ENCODE measurements at regions not wholly inside any gene's neighbourhood (a gene's known extent, or its start where the extent isn't known, plus 50 kb on each side); places are given as distances from the start of the nearest gene placed in this dataset.
"Not testable (repeated sequence)": the region's sequence is repeated elsewhere in the genome, so short reads cannot be mapped to it uniquely, and the experiment has no call there.

- no peak for DNase-seq
These were observed 144.3 kb downstream of the FCRL5 start for GRCh38 chr1:157407917-157408525.

GRCh38 chr1:157407367-157407766 is 144.9 kb downstream of the FCRL5 start:
- peak in 1 of 2 experiments; percentile 1 for DNase-seq

GRCh38 chr1:157405662-157406061 is 146.7 kb downstream of the FCRL5 start:
- no peak for DNase-seq

DNA sequence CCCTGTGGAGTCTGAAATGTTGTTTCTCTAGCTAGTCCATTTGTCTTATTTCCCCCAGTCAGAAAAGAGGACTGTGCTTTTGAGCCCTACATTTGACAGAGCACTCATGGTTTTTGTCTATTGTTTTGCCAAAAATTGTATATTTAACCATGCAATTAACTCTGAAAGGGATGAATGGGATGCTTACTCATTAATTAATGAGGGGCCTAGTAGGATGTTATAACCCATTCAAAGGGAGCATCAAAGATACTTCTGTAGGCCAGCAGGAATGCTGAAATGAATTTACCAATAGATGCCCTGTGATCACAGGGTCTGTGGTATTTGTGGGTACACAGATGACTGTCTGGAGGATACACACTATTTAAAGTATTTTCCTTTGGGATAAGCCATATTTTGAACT is 147.7 kb downstream of the FCRL5 start:
- DNase-seq: no peak

- DNase-seq: no peak
These were observed 148.2 kb downstream of the FCRL5 start for GRCh38 chr1:157404063-157404501.

DNA sequence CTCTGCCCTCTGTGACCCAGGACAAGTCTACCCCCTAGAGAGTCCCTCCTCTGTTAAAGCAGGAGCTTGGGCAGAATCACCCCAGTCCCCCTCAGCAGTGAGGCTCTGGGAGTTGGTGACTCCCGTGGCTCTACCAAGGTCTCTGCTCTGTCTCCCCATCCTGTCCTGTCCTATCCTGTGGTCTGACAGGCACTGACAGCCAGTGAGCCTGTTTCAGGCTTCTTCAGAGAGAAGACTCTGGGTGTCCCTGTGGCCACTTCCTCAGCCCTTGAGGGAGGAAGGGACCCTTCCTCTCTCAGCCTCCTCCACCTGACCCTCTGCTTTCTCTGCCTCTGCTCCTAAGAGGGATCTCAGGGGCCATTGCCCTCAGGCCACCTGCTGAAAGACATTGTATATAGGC is 148.7 kb downstream of the FCRL5 start:
- no peak for DNase-seq

DNA sequence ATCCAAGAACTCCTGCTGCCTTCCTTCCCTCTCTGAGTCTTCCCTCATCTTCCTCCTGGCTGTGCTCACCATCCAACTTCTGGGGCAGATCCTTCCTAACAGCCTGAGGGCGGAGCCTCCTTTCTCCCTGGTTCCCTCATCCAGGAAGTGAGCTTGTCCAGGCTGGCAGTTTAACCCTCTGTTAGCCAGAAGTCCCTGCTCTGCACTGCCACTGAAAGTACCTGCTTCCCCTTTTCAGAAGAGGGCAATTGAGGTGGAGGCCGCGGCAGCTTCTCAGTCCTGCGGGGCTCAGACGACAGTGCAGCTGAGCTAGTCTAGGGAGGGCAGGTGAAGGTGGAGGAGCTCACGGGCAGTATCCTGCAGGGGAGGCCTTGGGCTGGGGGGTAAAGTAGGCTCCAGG is 149.1 kb downstream of the FCRL5 start:
- DNase-seq: peak in 1 of 2 experiments; percentile 4

- DNase-seq: no peak
These were observed 151.5 kb downstream of the FCRL5 start for GRCh38 chr1:157400766-157401165.

- DNase-seq: no peak
These were observed 152.3 kb downstream of the FCRL5 start for GRCh38 chr1:157399984-157400382.

DNA sequence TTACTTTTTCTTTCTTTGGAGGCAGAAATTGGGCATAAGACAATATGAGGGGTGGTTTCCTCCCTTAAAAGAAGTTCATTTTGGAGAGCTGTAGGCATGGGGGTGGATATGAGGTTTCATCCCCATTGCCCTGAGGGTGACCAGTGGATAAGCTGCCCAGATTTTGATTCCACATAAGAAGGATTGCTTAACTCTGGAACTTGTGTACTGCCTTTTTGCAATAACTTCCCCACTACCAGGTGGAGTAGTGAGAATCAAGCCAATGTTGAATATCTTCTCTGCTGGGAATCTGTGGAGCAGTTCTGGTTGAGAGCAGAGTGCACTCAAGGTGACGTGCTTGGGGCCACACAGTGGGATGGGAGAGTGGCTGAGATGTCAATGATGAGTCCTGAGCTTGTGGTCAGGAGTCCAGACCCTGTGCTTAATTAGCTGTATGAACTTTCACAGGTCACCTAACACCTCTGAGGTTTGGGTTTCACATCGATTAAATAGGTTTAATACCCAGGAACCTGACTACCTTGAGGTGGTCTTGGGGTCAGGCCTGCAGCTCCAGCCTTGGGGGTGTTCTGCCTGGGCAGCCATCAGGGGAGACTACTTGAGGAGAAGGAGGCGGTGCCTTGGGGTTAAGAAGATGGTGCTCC is 152.9 kb downstream of the FCRL5 start:
- no peak for DNase-seq

DNA sequence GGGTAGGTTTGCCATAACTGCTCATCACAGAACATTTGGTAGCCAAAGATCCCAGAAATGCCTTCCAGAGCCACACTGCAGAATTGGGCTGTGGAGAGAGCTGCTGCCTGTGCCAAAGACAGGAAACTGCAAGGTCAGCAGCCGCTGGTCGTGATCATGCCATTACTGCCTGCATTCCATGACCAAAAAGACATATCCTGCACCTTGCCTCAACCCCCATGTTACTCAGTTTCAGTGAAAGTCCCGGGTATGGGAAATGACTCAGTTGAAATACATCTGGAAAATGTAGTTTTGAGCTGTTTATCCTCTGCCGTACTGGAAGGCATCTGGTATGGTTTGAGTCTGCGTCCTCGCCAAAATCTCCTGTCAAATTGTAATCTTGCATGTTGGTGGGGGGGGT is 161.7 kb downstream of the FCRL5 start:
- no peak for DNase-seq

- DNase-seq: no peak
These were observed 164.3 kb downstream of the FCRL5 start for GRCh38 chr1:157388057-157388456.

GRCh38 chr1:157384258-157384657 is 168.1 kb downstream of the FCRL5 start:
- no peak for DNase-seq

- no peak for DNase-seq
These were observed 170.0 kb downstream of the FCRL5 start for GRCh38 chr1:157382351-157382750.

- DNase-seq: no peak
These were observed 171.8 kb downstream of the FCRL5 start for GRCh38 chr1:157380523-157380922.

GRCh38 chr1:157377280-157377713 is 175.0 kb downstream of the FCRL5 start:
- DNase-seq: peak; percentile 51 to 73

GRCh38 chr1:157376681-157377080 is 175.6 kb downstream of the FCRL5 start:
- no peak for DNase-seq

GRCh38 chr1:157372311-157372710 is 180.0 kb downstream of the FCRL5 start:
- DNase-seq: not testable (repeated sequence)

- no peak for DNase-seq
These were observed 180.5 kb downstream of the FCRL5 start for GRCh38 chr1:157371826-157372225.

- DNase-seq: no peak
These were observed 181.1 kb downstream of the FCRL5 start for GRCh38 chr1:157371221-157371620.

DNA sequence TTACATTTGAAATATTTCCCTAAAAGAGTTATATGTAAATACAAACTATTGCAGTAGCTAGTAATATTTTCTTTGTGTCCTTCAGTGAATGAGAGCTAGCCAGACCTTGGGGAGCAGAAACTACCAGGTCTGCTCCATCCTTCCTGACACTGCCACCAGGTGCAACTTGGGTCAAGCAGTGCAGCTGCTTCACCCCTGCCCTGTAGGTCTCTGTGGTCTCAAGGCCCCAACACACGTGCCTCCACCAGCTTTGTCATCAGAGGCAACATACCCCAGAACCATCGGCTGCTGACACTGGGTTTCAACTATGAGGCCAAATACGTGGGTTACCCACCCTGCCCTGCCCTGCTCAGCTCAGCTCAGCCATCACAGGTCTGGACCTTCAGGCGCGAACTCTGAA is 181.6 kb downstream of the FCRL5 start:
- no peak for DNase-seq

DNA sequence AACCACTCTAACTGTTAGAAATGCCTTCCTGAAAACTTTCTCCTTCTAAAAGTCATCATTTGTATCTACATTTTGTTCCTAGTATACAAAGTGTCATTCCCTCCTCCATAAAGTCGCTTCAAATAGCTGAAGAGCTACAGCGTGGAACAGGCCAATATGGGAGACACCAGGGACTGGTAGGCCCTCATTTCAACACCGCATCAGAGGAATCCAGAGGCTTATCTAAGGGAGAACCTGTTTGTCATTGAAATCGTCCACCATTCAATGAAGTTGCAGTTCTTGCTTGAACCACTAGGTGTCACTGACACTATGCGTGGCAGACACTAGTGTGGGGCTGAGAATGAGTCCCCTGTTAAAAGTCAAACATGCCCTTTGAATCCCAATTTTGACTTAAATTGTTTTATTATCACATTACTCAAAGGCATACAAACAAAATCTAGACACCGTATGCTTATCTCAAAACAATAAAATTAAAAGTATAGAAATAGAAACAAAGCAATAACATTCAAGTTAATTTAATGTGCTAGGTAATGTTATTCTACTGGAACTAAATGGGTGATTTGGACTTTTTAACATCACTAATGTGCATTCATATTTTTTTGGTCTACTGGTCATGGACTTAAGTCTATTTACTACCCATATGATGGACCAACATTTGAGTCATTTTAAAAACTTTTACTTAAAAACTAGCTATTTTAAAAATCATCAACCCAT is 182.3 kb downstream of the FCRL5 start:
- peak; percentile 49 to 74 for DNase-seq

- DNase-seq: not testable (repeated sequence)
These were observed 183.4 kb downstream of the FCRL5 start for GRCh38 chr1:157368941-157369340.

DNA sequence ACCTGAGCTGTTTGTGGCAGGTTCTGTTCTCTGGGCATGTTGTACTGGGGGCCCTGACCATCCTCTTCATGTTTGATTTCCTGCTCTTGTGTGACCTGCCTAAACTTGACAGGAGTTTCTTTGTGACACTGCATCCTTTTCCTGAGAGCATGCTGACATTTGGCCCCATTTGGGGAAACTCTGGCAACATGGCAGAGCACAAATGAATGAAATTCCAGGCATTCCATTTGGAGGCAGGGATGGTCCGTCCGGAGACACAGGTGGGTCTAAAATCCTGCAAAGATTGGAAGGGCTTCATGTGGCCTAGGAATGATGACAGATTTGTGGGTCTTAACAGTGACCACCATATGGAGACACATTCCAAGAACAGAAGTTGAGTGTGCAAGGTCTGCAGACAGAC is 184.0 kb downstream of the FCRL5 start:
- DNase-seq: no peak
